Breast epithelium (tissue), 3 donors: ENCODE measurements at regions not wholly inside any gene's neighbourhood (a gene's known extent, or its start where the extent isn't known, plus 50 kb on each side); places are given as distances from the start of the nearest gene placed in this dataset.

Source experiments
- POLR2A ChIP-seq: fragments of 450-650 bp; IDR thresholded peaks from one replicate; pipeline ENCODE4 v1.6.1; 2016; ENCODE audit warnings: antibody characterized with exemption, mild to moderate bottlenecking, moderate library complexity
- POLR2AphosphoS5 ChIP-seq, 3 donors: sonication (generic); formaldehyde crosslinking; IDR thresholded peaks; one replicate each; pipeline ENCODE4 v1.6.1; 2017; ENCODE audit warnings: antibody characterized with exemption in 3 of 3
- TF ChIP-seq, protein P1 (sequence below), 3 donors: fragments of 450-650 bp; IDR thresholded peaks; one replicate each; pipeline ENCODE4 v1.5.1; 2016 to 2017; ENCODE audit warnings: antibody characterized with exemption in 3 of 3, mild to moderate bottlenecking in 3 of 3, moderate library complexity in 3 of 3

DNA sequence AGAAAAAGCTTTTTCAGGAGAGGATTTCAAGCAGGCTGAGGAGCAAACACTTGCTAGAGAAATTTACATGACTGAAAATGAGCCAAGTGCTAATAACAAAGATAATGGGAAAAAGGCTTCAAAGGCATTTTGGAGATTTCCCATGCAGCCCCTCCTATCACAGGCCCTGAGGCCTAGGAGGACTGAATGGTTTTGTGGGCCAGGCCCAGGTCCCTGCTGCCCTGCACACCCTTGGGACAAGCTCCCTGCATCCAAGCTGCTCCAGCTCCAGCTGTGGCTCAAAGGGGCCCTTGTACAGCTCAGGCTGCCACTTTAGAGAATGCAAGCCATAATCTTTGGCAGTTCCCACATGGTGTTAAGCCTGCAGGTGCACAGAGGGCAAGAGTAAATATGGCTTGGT lies 154.0 kb upstream of the LMNTD1 start:
- TF ChIP-seq POLR2A (no peak), POLR2AphosphoS5 (IDR thresholded peaks at IDR 0.05) (no peak)
- TF ChIP-seq, protein P1, sequence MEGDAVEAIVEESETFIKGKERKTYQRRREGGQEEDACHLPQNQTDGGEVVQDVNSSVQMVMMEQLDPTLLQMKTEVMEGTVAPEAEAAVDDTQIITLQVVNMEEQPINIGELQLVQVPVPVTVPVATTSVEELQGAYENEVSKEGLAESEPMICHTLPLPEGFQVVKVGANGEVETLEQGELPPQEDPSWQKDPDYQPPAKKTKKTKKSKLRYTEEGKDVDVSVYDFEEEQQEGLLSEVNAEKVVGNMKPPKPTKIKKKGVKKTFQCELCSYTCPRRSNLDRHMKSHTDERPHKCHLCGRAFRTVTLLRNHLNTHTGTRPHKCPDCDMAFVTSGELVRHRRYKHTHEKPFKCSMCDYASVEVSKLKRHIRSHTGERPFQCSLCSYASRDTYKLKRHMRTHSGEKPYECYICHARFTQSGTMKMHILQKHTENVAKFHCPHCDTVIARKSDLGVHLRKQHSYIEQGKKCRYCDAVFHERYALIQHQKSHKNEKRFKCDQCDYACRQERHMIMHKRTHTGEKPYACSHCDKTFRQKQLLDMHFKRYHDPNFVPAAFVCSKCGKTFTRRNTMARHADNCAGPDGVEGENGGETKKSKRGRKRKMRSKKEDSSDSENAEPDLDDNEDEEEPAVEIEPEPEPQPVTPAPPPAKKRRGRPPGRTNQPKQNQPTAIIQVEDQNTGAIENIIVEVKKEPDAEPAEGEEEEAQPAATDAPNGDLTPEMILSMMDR (IDR thresholded peaks at IDR 0.05): no peak
